HG02870 (cell line): ENCODE measurements at regions not wholly inside any gene's neighbourhood (a gene's known extent, or its start where the extent isn't known, plus 50 kb on each side); places are given as distances from the start of the nearest gene placed in this dataset.
"Not testable (repeated sequence)": the region's sequence is repeated elsewhere in the genome, so short reads cannot be mapped to it uniquely, and the experiment has no call there.

ENCODE experiments used
- ATAC-seq: cut with Tn5 transposase; IDR thresholded peaks from one replicate; pipeline ENCODE4 v1.9.1; 2021; ENCODE audit warnings: mild to moderate bottlenecking, moderate library complexity; ENCODE audit not compliant: unreplicated experiment

DNA sequence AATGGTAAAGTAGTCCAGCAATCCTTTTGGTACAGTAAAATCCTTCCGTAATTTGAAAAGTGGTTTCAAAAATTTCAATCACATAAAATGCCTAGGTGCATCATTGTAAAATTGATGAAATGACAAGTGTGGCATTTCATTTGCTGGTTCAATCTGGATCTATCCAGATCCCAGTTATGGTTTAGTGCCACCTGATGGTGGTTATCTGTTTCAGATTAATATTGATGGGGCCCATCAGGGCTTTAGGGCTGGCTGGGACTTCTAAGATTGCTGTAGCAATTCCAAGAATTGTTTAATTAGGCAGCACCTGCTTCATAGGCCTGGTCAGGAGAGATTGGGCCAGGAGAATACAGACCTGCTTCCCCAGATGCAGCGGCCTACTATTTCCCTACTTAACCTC, 55.5 kb upstream of the PIK3C3 start:
- ATAC-seq, result no peak

DNA sequence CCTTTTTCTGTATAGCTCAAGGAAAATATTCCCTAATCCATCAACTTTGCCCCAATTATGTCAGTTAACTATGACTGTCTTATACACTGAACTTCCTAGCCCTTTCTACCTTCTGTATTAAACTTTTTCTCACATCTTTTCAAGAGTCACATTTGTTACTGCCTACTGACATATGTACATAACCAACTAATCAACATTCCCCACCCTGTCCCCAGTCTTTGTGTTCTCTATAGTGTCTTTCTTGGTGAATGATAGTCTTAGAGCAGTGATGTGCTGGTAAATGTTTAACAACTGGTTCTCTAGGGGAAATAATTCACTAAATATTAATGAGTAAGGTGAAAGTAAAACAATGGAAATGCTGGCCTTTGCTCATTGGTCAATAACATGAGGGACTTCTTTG, 61.6 kb upstream of the PIK3C3 start:
- ATAC-seq, result no peak

GRCh38 chr18:41887100-41887499, 67.9 kb upstream of the PIK3C3 start:
- ATAC-seq, result no peak

GRCh38 chr18:41886126-41886807, 68.8 kb upstream of the PIK3C3 start:
- no peak for ATAC-seq

DNA sequence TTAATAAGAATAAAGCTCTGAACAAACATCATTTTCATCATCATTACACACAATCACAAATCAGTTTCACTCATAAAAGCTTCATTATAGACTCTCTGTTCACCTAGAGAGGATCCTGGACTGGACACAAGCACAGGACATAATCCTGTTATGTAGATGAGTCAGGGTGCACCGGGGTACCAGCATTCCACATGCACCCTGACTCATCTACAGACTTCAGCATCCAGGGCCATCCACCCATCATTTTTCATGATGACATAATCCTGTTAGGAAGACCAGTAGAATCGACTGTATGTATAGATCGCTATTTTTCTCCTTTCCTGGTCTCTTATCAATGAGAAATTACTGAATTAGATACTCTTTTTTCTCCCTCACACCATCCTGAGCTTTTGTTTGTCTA, 73.7 kb upstream of the PIK3C3 start:
- no peak for ATAC-seq

DNA sequence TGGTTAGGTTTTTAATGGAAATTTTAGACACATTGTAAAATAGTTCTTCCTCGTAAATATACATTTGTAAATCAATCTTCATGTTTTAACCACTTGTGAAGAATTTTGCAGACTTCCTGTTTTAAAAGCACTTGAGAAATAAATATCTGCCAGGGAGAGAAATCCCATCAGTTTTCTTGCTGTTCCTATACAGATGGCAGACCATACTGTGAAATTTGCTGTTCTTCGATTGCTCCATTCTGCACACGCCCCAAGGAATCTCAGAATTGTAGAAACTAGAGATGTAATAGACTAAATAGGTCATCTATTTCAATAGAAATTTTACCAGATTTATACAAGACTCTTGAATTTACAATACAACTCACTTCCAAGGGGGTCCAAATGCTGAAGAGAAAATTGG, 75.8 kb upstream of the PIK3C3 start:
- no peak for ATAC-seq

DNA sequence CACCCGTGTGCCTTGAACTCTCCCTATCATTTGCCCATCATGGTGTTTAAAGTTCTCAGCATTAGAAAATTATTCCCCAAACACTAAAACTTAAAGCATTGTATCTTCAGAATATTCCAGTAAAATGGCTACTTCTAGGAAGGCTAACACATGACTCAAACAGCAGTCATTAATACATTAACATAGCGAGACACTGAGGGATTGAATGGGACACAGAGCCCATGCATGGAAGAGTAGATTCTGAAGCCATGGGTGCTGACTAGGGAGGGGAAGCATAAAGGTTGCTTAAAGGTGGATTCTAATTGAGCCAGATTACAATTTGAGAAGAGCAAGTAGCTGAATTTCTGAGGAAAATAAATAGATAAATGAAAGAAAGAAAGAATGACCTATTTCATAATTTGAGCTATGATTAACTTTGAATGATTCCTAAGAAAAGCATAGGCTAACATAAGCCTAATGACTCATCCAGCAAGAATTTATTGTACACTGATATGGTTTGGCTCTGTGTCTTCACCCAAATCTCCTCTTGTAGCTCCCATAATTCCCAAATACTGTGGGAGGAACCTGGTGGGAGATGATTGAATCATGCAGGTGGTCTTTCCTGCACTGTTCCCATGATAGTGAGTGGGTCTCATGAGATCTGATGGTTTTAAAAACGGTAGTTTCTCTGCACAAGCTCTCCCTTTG, 79.8 kb upstream of the PIK3C3 start:
- ATAC-seq, result no peak

GRCh38 chr18:41873730-41874129, 81.3 kb upstream of the PIK3C3 start:
- no peak for ATAC-seq

DNA sequence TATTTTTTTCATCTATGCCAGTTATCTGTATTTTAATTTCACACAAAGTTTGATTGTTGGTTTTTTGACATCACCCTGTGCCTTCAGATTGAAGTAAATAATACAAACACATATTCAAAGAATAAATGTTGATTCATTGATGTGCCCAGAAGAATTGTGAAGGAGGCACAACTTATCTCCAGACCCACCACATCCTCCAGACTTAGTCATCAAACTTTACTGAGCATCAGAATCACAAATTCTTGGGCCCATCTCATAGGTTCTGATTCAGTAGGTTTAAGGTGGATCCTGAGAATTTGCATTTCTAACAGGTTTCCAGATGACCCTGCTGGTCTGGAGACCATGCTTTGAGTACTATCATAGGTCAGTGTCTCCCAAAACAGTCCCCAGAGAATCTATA, 82.8 kb upstream of the PIK3C3 start:
- ATAC-seq, result no peak

GRCh38 chr18:41871229-41872000, 83.6 kb upstream of the PIK3C3 start:
- ATAC-seq, result no peak

DNA sequence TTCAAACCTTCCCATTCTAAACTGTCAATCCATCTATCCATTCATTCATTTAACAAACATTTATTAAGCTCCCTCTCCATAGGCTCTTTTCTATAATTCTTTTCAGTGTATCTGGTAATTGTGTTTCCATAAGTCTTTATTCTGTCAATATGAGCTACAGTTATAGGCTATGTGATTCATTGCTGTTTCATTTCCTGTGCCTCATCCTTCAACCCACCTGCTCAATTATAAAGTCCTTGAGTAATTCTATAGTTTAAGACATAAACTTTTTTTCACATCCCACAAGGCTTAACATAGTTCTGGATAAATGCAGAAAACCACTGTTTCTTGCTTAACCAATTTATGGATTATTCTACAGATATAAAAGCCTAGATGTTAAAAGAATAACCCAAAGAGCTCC, 84.2 kb upstream of the PIK3C3 start:
- no peak for ATAC-seq

DNA sequence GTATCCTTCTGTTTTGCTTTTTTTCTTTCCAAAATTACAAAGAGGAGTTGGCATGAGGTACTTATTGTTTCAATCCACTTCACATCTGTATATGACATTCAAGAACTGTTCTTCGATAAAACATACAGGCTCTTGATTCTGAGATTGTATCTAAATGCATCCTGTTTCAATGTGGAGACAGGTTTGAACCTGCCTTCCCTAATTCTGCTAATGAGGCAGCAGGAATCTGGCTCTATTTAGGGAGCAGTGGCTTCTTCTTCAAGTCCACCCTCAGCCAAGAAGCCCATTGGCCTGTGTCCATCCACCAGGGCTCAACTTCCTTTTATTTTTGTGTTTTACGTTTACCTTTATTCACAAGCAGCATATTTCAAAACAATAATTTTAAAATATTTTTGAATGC, 84.8 kb upstream of the PIK3C3 start:
- ATAC-seq, result no peak

- not testable (repeated sequence) for ATAC-seq
These were observed 89.2 kb upstream of the PIK3C3 start for GRCh38 chr18:41865796-41866195.

- no peak for ATAC-seq
These were observed 90.8 kb upstream of the PIK3C3 start for GRCh38 chr18:41864216-41864615.

DNA sequence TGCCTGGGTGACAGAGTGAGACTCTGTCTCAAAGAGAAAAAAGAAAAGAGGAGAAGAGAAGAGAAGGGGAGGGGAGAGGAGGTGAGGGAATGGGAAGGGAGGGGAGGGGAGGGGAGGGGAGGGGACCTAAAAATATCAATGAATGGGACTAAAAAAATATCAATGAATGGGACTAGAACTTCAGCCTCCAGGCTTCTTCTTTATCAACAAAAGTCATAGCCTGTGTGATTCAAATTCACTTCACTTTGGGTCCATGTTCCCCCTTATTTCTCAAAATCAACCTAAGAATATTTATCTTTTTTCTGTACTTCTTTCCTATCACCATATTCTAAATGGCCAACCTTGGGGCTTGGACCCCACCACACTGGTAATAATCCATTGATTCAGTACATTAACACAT, 92.1 kb upstream of the PIK3C3 start:
- no peak for ATAC-seq

DNA sequence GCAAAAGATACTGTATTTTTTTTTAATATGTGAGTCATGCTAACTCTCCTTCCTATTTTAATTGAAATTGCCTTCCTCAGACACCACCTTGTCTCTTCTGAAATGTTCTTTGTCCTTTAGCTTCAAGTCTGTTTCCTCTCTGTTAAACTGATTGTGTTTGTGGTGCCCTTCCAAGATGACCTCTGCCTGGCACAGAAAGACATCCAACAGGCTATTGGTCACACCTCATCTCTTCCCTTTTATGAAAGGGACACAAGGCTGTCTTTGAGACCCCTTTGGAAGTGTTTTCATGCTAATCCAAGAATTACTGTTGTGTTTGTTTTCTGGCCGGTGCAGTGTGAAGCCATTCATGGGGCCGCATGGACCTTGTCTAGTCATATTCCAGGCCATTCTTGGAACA, 94.0 kb upstream of the PIK3C3 start:
- ATAC-seq, result no peak

DNA sequence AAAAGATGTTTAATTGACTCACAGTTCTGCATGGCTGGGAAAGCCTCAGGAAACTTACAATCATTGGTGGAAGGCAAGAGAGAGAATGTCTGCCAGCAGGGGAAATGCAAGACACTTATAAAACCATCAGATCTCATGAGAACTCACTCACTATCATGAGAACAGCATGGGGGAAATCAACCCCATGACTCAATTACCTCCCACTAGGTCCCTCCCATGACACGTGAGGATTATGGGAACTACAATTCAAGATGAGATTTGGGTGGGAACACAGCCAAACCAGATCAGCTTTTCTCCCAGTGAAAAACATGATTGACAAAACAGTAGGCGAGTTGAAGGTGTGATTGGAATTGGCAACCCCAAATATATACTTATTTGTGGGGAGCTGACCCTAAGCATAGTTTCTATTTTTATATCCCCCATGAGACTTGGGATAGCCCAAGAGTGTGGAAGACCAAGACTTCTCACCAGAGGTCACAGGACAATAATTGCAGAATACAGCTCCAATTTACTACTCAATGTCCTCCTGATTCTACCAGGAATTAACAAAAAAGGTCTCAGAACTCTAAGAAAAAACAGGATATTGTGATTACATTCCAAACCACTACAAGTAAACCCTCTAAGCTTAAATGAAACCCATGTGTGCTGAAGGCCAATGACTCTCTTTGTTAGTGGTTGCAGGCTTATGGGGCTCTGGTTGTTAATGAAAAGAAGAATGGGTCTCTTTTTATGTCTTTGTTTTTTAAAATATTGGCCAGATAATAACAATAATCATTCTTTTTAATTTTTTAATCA, 96.1 kb upstream of the PIK3C3 start:
- ATAC-seq, result no peak

- no peak for ATAC-seq
These were observed 101.8 kb upstream of the PIK3C3 start for GRCh38 chr18:41853280-41853679.

- ATAC-seq, result no peak
These were observed 104.3 kb upstream of the PIK3C3 start for GRCh38 chr18:41850781-41851180.

GRCh38 chr18:41849632-41850031, 105.4 kb upstream of the PIK3C3 start:
- no peak for ATAC-seq

DNA sequence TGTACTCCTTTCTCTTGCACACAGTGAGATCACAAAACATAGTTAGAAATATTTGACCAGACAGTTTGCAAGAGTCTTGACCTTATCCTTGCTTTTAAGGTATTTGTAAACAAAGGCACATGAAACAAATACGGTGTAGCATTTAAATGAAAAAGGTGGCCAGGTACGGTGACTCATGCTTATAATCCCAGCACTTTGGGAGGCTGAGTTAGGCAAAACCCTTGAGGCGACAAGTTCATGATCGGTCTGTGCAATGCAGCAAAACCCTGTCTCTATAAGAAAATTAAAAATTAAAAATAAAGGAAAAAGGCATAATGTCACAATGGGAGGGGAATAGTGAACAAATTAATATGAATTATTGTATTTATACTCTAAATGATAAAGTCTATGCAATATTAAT, 109.5 kb upstream of the PIK3C3 start:
- no peak for ATAC-seq
